GOT3 (cell line): ENCODE measurements at regions not wholly inside any gene's neighbourhood (a gene's known extent, or its start where the extent isn't known, plus 50 kb on each side); places are given as distances from the start of the nearest gene placed in this dataset.
"Not testable (repeated sequence)": the region's sequence is repeated elsewhere in the genome, so short reads cannot be mapped to it uniquely, and the experiment has no call there.

ENCODE experiments used
- DNase-seq: peaks from one replicate; lab custom pipeline; 2025; ENCODE audit warnings: mixed read lengths; lab: John Stamatoyannopoulos, UW

DNA sequence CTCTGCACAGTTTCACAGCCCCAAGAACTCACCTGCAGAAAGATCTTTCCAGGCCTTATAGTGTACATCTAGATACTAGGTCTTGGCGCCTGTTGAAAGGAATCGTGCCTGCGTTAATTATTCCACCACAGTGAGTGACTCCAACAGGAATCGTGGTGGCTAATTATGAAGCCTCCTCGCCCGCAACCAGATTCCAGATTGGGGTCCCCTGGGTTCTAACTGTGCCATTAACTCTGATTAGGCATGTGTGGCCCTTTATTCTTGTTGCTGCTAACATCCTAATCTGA is 295.3 kb upstream of the MAF start:
- DNase-seq, result no peak

GRCh38 chr16:79895053-79895916 is 294.7 kb upstream of the MAF start:
- DNase-seq, result no peak

- no peak for DNase-seq
These were observed 292.9 kb upstream of the MAF start for GRCh38 chr16:79893445-79893844.

DNA sequence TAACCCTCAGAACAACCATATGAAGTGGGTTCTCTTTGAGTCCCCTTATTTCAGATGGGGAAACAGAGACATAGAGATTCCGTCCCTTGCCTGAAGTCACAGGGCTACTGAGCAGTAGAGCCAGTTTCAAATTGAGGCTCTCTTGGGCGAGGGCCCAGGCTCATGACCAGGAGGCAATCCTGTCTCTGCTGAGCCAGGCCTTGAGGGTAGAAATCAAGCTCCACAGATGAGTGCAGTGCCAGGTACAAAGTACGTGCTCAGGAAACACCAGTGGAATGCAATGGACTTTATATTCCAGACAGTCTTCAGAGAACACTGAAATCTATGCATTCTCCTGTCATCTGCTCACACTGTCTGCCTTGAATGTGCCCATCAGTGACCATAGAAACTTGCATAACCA is 291.7 kb upstream of the MAF start:
- no peak for DNase-seq

GRCh38 chr16:79891458-79891857 is 290.9 kb upstream of the MAF start:
- DNase-seq, result no peak

- no peak for DNase-seq
These were observed 287.3 kb upstream of the MAF start for GRCh38 chr16:79887541-79888540.

DNA sequence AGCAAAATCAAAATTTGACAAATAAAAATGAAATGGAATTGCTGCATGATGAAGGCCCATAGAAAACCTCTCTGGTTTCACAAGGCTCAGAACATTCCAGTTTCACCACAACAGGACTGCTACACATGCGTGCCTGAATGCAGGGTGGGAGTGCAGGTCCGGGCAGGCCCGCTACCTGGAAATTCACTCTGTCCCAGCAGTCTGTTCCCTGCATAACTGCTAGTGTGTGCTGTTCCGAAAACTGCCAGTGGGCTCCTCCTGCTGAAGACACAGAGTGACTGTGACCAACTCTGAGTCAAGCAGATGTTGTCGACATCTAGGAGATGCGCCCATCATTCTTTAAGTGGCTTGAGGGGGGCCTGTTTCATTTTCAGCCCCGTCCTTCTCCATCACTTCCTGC is 284.8 kb upstream of the MAF start:
- DNase-seq, result no peak

DNA sequence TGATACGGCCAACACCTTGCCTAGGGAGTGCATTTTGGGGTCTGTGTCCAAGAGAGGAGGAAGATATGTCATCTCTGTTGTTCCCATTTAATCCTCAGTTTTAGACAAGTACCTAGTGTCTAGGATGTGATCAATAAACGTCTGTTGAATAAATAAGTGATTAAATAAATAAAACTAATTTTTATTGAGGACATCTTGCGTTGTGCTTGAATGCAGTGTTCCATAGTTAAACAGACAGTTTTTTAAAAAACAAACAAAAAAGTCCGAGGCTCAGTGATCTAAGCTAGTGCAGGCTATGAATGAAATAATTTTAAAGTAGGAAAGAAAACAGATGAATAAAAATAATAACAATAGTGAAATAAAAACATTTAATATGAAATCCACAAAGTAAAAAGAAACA is 283.0 kb upstream of the MAF start:
- no peak for DNase-seq

DNA sequence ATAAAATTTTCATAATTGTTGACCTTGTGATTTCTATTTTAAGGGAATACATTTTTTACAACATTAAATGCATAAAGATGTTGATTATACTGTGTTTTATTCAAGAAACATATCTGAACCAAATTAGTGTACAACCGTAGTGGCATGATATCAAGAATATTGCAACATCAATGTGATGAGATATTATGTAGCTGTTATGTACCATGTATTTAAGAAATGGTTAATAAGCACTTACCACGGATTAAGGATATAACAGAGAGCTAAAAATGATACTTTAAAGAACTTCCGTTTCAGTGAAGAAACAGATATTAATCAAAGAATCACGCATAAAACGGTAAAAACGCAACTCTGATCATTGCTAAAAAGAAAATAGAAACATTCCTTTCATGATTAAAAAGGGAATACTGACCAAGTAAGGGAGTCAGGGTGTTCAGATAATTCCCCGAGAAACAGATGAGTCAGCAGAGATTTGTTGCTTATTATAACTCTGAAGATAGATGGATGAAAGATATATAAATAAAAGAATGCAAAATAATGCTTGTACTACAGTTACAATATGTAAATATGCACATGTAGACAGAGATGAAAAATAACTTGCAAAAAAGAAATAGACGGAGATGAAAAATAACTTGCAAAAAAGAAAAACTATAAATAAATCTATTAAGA is 281.9 kb upstream of the MAF start:
- DNase-seq, result no peak

DNA sequence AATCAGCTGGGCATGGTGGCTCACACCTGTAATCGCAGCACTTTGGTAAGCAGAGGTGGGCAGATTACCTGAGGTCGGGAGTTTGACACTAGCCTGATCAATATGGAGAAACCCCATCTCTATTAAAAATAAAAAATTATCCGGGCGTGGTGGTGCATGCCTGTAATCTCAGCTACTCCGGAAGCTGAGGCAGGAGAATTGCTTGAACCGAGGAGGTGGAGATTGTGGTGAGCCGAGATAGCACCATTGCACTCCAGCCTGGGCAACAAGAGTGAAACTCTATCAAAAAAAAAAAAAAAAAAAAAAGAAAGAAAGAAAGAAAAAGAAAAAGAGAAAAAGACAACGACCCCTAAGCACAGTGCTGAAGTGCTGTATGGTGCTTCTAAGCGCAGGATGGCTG is 280.6 kb upstream of the MAF start:
- not testable (repeated sequence) for DNase-seq

DNA sequence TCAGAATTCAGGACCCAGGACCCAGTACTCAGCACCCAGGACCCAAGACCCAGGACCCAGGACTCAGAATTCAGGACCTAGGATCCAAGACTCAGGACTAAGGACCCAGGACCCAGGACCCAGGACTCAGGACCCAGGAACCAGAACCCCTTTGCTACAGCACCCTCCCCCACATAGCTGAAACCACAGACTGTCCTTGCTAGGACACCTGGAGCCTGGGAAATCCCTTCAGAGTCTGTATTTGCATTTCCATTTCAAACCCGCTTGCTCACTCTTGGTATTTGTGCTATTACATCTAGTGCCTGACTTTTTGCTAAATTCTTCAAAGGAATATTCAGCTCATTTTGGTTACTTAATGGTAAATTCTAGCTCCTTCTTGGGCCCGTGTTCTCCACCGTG is 275.8 kb upstream of the MAF start:
- no peak for DNase-seq

DNA sequence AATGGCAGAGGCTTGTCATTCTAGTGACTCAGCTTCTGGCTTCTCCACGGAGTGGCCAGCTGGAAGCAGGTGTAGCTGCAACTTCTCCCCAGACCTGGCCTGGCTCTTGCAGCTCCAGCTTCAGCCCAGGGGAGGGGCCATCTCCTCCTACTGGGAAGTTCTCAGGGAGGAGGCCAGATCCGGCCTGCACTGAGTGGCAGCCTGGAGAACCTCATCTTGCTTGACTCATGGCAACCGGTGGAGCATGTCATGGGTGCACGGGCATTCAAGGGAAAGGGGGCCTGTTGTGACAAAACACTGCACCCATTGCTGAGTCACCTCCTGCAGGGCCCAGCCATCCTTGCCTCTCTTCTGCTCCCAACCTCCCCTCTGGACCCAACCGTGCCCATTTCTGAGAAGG is 273.9 kb upstream of the MAF start:
- no peak for DNase-seq

- no peak for DNase-seq
These were observed 273.3 kb upstream of the MAF start for GRCh38 chr16:79873825-79874224.

DNA sequence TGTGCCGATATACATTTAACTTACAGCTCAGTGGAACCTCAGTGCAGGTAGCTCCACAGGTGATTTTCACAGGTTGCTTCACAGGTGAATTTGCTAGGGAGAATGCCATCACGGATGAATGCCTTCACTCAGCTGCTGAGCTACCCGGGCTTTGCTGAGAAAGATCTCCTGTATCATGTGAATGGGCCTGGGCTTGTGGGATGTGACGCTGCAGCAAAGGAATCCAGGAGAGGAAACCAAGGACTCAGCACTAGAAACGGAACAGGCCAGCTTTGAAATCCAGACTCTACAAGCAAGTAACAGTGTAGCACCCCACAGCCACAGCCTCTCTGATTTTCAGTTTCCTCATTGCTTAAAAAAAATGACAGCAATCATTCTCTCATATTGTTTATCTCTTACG is 271.4 kb upstream of the MAF start:
- no peak for DNase-seq

- no peak for DNase-seq
These were observed 269.7 kb upstream of the MAF start for GRCh38 chr16:79870016-79870886.

DNA sequence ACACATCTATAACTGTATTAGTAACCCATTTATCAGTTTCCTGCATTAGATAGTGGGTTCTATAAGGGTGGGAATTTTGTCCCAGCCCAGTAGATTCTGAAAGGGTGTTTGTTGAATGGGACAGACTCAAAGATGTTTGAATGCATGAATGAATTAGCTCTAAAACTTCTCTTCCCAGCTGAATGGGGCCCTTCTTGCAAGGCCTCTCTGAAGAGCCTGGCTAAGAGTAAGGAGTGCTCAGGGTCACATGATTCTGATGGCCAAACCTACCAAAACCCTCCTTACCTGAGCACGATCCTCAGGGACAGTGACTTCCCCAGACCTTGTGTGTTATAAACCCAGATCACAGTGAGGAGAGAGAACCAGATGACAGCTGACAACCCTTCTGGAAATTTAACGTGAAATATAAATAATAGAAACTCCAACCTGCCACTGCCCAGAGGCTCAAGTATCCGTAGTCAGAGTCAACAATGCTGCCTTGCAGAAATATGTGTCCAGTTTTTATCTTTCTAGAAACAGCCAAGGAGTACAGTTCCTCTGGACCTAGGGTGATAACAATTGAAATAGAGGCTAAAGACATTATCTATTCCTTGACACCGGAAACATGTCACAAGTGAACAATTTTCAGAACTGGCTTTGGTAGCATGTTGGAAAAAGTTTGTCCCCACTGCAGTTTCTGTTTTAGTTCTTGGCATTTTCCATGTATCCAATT is 268.9 kb upstream of the MAF start:
- DNase-seq, result no peak

DNA sequence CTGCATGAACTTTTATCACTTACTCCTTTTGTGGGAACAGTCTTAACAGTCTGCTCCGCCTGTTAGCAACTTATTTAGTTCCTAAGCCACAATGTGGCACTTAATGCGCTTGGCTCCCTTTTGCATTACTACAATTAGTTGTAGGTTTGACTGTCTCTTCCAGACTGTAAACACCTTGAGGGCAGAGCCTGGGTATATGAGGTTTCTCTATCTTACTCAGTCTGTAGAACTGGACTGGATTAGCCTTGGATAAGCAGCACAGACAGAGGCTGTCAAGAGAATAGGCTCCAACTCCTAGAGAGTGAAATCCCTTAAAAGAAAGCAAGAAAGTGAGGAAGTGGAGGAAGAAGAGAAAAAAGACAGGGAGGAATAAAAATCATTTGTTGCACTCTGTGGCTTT is 268.3 kb upstream of the MAF start:
- no peak for DNase-seq

GRCh38 chr16:79867425-79867997 is 267.0 kb upstream of the MAF start:
- no peak for DNase-seq

DNA sequence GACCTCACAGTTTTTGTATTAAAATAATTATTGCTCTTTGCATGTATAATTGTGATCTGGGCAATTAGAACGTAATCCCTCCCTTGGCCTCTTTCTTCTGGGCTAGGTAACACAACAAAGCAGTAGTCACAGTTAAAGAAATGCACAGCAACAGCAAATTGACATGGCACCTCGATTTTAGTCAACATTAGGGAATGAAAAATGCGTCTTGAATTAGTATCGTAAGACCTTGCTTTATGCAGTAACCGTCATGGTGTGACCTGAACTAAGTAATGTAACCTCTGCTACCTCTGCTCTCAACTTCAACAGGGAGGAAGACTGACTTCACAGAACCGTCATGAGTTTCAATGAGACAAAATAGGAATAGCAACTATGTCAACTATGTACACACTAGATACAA is 265.4 kb upstream of the MAF start:
- DNase-seq, result no peak

DNA sequence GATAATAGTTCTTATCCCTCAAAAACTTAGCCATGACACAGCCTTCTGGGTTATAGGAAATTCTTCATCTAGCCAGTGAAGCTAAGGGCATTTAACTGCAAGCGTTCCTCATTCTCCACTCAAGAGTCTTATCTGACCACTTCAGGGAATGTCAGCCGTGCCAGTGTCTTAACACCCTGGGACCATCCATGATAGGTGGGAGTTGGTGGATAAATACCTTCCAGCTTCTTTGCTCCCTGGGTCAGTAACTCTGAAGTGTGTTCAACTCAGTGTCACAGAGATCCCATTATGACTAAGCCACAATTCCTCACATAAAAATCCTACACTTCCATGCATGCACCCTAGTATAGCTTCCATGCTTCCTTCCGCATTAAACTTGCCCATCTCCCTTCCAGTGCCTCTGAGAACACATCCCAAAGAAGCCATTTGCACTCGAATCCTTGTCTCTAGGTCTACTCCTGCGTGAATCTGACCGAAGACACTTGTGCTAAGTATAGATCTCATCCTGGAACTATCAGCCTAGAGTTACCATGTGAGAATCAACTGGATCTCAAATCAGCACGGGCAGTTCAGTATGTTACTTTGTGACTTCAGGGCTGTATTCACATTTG is 264.3 kb upstream of the MAF start:
- DNase-seq, result no peak
